RPMI8226 (cell line): ENCODE measurements at regions not wholly inside any gene's neighbourhood (a gene's known extent, or its start where the extent isn't known, plus 50 kb on each side); places are given as distances from the start of the nearest gene placed in this dataset.
"Not testable (repeated sequence)": the region's sequence is repeated elsewhere in the genome, so short reads cannot be mapped to it uniquely, and the experiment has no call there.

Experiments used
- DNase-seq: peaks from one replicate; pipeline ENCODE4 v3.0.0-alpha.2; 2015

DNA sequence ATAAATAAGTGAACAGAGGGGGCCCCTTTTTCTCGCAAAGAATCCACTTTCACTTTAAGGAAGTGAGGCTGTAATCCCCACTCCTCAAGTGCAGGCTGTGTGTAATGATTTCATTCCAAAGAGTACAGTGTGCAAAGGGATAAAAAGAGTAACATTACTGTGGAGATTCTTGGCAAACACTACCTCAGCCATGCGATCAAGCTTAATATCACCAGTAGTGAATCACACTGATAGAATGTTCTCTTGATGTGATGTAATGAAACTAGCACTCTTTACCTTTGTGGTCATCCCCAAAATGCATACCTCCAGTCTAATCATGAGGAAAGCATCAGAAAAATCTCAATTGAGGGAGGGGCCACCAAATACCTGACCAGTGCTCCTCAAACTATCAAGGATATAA, 246.1 kb upstream of the CHORDC1 start:
- no peak for DNase-seq

DNA sequence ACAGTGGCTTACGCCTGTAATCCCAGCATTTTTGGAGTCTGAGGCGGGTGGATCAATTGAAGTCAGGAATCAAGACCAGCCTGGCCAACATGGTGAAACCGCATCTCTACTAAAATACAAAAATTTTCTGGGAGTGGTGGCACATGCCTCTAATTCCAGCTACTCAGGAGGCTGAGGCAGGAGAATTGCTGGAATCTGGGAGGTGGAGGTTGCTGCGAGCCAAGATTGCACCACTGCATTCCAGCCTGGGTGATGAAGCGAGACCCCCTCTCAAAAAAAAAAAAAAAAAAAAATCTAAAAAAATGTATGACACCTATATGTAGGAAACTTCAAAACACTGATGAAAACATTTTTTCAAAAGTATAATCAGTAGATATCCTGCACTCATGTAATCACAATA, 242.7 kb upstream of the CHORDC1 start:
- no peak for DNase-seq

- DNase-seq = not testable (repeated sequence)
Measured at GRCh38 chr11:90455347-90455920, 232.6 kb upstream of the CHORDC1 start.

DNA sequence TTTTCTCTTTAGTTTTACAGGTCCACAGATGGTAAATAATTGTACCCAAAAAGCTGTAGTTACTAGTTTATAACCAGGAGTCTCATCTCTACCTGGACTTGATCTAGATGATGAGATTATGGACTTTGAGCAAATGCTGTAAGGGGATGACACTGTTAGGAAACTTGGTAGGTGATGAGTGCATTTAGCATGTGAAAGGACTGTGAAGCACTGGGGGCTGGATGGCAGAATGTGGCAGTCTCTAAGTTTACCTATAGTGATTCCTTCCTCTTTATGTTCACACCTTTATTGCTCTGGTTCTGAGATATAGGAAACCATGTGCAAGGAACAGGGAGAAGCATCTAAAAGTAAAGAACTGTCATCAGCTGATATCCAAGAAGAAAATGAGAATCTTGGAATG, 230.7 kb upstream of the CHORDC1 start:
- no peak for DNase-seq

DNA sequence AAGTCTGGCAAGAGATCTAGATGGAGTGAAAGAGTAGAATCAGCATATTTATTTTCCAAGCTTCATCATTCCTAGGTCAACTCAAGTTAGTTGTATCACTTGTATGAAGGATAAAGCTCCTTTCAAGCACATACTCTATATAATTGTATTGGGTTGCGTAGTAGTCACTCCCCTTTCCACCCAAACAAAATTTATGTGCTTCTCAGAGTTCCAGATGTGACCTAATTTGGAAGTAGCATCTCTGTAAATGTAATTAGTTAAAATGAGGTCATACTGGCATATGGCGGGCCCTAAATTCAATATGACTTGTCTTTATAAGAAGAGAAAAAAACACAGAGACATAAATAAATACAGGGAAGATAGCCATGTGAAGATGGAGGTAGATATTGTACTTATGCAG, 226.8 kb upstream of the CHORDC1 start:
- no peak for DNase-seq

DNA sequence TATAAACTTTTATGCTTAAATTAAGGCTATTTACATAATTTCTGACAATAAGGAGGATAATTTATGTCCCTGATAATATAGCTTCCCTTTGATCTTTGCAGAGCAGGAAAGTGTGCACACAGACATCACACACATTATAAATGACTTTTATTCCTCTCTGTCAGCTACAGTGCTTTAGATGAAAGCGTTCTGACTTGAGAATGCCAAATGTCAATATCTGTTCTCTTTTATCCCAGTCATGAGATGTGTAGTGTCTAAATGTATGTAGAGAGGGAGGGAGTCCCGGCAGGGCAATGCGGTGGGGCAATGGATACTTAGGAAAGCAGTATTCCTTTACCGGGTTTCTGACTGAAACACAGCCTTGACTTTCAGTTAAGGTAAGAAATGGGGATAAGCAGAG, 225.4 kb upstream of the CHORDC1 start:
- no peak for DNase-seq

DNA sequence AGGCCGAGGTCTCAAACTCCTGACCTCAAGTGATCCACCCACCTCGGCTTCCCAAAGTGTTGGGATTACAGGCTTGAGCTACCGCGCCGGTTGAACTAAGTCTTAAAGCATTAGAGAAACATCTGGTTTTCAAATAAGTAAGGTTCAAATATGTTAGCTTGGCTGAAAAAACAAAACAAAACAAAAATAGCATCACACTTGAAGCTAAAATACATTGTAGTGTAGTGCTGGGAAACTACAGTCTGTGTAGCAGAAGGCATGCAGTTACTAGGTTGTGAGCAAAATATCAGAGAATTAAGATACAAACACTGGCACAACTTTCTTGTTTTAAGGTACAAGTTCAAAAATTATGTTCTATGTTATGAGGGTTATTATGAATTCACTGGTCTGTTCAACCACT, 224.8 kb upstream of the CHORDC1 start:
- no peak for DNase-seq

- no peak for DNase-seq
Measured at GRCh38 chr11:90446207-90446606, 223.4 kb upstream of the CHORDC1 start.

DNA sequence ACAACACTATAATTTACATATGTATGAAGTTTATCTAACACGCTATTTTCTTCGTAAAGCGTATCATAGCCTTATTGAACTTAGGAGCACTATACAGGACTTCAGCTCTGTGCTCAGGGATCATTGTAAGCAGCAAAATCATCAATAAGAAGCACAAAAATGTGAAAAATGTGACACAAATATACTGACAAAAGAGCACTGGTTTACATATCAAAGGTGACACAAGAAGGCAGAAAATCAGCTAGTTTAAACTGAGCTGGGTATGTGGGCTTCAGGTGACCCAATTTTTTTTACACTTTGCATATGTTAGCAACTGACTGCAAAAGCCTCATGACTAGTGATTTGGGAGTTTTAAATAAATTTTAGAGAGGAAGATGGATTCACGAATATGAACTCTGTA, 215.2 kb upstream of the CHORDC1 start:
- DNase-seq = no peak

DNA sequence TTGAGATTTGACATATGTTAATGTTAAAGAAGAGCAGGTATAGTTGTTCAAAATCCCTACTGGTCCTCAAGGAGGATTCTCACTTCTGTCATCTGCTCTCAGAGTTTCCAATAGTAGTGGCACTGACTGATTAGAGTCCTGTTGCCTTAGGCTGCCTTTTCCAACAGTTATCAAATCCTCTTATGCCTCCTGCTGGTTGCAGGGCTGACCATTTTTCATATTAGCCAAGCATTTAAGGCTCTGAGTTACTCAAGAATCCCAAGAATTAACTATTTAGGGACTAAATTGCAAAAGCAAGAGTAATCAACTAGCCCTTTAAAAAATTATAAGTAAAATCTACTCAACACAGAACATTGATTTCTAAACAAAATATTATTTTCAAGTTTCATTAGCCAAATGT, 212.0 kb upstream of the CHORDC1 start:
- peak; percentile 13 for DNase-seq

DNA sequence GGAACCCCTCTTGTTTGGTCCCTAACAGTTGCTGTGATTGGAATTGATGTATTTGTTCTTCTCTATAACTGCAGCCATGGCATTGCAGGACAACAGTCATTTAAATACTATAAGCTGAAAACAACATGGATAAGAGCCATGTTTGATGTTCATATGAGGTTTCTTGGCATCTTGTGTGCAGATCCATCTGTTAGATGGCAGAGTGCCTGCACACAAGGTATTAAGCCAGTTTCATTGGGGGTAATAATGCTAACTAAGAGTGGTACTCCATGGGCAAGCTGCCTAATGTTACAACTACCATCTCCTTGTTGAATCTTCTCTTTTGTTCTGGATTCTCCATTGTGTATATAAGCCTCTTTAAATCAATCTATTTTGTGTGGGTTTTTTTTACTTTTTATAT, 206.0 kb upstream of the CHORDC1 start:
- DNase-seq = no peak

- no peak for DNase-seq
Measured at GRCh38 chr11:90426442-90426841, 203.6 kb upstream of the CHORDC1 start.

DNA sequence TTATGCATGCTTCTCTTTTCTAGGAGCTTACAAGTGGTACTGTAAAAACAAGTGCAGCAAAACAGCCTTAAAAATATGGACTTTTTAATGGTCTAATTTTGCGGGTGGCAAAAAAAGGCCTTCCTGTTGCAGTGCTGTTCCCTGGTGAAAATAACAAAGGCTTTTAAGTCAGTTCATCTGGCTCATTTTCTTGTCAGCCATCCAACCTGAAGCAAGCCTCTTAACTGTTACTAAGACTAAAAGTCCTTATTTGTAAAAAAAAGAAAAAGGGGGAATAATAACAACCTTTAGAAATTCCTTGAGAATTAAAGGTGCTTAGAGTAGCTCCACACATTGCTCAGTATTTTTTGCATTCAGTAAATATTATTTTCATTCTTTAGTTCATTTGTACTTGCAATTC, 200.5 kb upstream of the CHORDC1 start:
- no peak for DNase-seq

DNA sequence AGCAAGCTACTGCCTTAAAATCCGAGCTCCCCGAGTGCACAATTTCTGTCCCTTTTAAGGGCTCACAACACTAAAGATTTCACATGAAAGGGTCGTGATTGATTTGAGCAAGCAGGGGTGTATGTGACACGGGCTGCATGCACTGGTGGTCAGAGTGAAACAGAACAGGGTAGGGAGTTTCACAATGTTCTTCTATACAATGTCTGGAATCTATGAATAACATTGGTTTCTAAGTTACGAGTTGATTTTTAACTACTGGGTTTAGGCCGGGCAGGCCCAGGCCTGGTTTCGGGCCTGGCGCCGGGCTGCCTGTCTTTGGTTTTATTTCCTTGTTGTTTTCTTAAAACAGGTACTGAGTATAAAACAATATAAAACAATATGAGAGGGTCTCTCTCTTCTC, 199.9 kb upstream of the CHORDC1 start:
- DNase-seq = not testable (repeated sequence)

DNA sequence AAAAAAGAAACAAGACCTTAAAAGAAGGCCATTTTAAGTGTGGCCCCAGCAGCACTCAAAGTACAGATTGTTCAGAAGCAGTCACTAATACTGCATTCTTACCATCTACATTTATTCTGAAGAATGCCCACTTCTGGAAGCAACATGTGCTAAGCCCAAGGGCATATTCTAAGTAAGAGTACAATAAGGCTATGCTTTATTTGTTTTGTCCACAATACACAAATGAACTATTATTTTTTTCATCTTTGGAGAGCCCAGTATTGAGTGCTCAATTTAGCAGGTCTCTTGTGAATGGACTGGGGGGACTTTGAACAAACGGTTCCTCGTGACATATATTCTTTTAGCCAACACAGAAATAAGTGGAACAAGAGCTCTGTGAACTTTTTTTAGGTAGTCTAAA, 191.4 kb upstream of the CHORDC1 start:
- no peak for DNase-seq

DNA sequence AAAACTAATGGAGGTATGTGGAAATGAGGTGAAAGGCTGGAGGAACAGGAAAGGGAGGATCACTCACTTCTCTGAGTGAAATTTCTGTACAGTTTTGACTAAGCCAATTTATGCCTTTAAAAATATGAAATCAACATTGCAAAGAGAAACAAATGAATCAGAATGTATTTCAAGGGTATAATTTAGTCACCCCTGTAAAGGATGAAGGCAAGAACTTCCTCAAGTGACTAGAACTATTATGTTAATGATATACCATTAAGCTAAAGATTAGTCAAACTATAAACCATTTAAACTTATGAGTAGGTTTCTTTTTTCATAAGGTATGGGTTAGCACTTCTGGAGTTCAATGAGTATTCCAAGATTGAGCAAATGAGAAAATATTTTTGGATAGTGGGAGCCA, 184.5 kb upstream of the CHORDC1 start:
- no peak for DNase-seq

GRCh38 chr11:90392692-90393091, 169.8 kb upstream of the CHORDC1 start:
- DNase-seq = no peak

DNA sequence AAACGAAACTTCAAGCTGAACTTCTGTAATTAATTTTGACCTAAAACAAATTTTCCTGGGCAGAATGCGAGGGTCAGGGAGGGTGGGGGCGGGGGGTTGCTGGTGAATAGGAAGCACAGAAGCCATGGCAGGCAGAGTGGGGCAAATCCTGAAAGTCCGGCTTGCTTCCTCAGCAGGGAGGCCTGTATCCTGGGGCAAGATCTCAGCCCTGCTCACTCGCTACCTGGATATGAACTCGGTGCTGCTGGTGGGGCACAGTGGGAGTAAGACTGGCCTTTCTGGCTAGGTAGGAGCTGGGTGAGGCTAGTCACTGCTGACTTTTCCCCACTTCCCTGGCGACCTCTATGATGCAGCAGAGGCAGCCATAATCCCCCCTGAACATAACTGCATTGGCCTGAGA, 168.9 kb upstream of the CHORDC1 start:
- DNase-seq = no peak

- DNase-seq = no peak
Measured at GRCh38 chr11:90380206-90380605, 157.4 kb upstream of the CHORDC1 start.

GRCh38 chr11:90373971-90374370, 151.1 kb upstream of the CHORDC1 start:
- no peak for DNase-seq

- no peak for DNase-seq
Measured at GRCh38 chr11:90364527-90364926, 141.7 kb upstream of the CHORDC1 start.

DNA sequence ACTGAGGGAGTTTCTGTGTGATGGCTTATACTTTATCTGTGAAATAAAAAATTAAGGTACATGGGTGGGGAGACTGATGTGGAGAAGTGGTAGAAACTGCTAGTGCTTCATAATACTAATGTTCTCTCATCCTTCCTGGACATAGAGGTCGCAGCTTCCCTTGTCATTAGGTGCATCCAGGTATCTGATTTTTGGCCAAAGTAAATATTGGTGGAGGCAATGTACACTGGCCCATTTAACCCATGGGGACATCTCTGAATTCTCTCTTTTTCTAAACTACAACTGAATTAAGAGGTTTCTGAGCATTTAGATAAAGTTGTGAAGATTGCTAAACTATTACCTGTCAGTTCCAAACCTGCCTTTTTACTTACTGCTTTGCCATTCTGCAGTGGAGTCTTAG, 140.9 kb upstream of the CHORDC1 start:
- DNase-seq = no peak

DNA sequence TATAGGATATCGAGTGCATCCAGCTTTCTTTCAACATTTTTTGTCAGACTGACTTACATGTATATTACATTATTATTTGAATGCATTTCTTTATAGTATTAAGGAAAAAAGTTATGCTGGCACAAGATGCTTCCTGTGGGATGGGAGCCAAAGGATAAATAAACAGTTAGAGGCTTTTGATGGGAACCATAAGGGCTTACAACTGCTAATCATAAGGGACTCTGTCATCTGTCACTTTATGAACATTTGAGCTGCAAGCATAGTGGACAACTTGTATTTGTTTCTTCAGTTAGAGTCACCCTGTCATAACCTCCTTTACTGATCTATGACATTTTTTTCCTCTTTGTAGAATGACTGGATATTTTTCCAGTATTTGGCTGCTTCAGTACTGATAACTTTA, 132.4 kb upstream of the CHORDC1 start:
- no peak for DNase-seq

DNA sequence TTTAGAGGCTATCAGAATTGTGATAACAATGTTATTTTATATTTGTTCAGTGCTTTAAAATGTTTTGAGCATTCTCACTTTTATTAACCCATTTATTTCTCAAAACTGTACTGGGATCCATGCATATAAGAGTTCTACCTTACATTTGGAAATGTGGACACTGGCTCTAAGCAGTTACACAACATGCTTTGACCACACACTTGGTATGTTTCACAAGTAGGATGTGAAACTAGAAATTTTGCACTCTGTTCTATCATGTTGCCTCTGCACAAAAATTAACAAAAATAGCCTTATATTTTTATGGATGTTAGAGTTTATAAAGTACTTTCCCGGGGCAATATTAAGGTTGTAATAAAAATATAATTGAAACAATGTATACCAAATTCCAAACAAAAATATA, 126.9 kb upstream of the CHORDC1 start:
- DNase-seq = no peak

- DNase-seq = no peak
Measured at GRCh38 chr11:90344546-90344945, 121.7 kb upstream of the CHORDC1 start.

GRCh38 chr11:90343673-90344072, 120.8 kb upstream of the CHORDC1 start:
- no peak for DNase-seq
